DND-41 (cell line): ENCODE measurements at regions not wholly inside any gene's neighbourhood (a gene's known extent, or its start where the extent isn't known, plus 50 kb on each side); places are given as distances from the start of the nearest gene placed in this dataset.

Experiments
- CTCF ChIP-seq: IDR thresholded peaks from 2 replicates; pipeline ENCODE4 v1.5.1; 2012; ENCODE audit warnings: borderline replicate concordance, low read length, moderate library complexity, mild to moderate bottlenecking; ENCODE audit not compliant: poor library complexity, severe bottlenecking; ENCODE audit errors: extremely low read depth
- EZH2 ChIP-seq: IDR thresholded peaks from 3 replicates; pipeline ENCODE4 v1.6.1; 2012; ENCODE audit warnings: borderline replicate concordance, low read depth, mild to moderate bottlenecking, moderate library complexity, low read length, inconsistent platforms; ENCODE audit not compliant: severe bottlenecking

- TF ChIP-seq EZH2, result no peak
- no peak for TF ChIP-seq CTCF
These were observed 236.4 kb downstream of the VRK1 start for GRCh38 chr14:97033556-97034081.
